ENCODE measurements at regions not wholly inside any gene's neighbourhood (a gene's known extent, or its start where the extent isn't known, plus 50 kb on each side); places are given as distances from the start of the nearest gene placed in this dataset.
"Not testable (repeated sequence)": the region's sequence is repeated elsewhere in the genome, so short reads cannot be mapped to it uniquely, and the experiment has no call there.

DNA sequence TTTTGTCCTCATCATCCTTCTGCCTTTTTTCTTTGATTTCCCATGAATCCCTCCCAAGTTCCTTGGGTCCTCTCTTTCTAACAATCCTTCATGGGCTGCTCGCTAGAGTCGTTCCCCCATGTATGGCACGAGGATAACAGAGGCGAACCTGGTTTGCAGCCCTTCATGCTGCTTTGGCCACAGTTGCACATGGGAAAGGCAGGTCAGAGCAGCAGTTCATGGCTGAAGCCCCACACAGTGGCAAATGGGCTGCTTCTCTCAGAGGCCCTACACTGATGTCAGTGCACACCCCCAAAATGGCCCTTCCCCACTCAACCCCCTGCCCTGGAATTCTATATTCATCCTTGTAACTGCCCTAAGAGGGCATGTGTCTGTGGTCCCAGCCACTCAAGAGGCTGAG lies 335.4 kb upstream of the IGF1R start:
- H3K27me3 Mint-ChIP-seq (ENCODE audit: low read depth), result peaks cover 10% of the 10 kb centered on the region
- no peaks in the 10 kb centered on the region for H3K9me3 Mint-ChIP-seq
- no peak overlapping the region for H3K27ac Mint-ChIP-seq
- no peak overlapping the region for H3K4me3 Mint-ChIP-seq
- H3K4me1 Mint-ChIP-seq (ENCODE audit: low read depth), result peaks cover 2% of the 10 kb centered on the region
- H3K36me3 Mint-ChIP-seq (ENCODE audit: low read depth), result no peaks in the 10 kb centered on the region

DNA sequence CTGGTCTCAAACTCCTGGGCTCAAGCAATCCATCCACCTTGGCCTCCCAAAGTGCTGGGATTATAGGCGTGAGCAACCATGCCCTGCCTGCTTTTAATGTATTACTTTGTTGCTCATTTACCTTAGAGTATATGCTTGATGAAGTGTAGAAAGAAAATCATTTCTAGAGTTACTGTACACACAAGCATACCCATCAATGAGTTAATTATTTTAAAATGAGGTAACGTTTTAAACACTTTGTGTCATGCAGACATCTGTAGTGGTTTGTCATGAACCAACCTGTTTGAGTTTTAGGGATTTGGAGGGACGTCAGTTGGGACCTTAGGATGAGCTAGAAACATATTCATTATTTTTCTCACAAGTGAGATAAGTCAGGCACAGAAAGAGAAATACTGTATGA lies 332.4 kb upstream of the IGF1R start:
- Mint-ChIP-seq H3K27me3 (ENCODE audit: low read depth) (peaks cover 4% of the 10 kb centered on the region), H3K4me1 (ENCODE audit: low read depth) (peaks cover 2% of the 10 kb centered on the region), H3K9me3 (peaks cover 5% of the 10 kb centered on the region), H3K4me3 (no peak overlapping the region), H3K36me3 (ENCODE audit: low read depth) (no peaks in the 10 kb centered on the region), H3K27ac (no peak overlapping the region)

DNA sequence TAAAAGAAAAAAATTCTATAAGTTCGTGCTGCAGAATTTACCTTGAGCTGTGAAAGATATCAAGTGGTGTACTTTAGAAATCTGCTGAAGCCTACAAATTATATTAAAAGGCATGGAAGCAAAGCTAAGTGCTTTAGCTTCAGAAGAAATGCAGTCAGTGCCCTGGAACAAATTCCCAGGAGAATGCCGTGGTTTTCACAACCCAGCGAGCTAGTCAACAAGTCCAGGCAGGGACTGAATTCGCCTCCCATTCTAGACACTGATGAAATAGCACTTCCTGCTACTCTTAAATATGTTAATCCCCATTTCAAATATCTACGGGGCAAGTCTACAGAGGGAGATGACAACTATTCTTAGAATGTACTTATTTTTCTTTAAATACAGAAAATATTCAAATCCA lies 326.4 kb upstream of the IGF1R start:
- Mint-ChIP-seq H3K9me3 (peaks cover 5% of the 10 kb centered on the region), H3K27me3 (ENCODE audit: low read depth) (no peaks in the 10 kb centered on the region), H3K4me1 (ENCODE audit: low read depth) (no peaks in the 10 kb centered on the region), H3K4me3 (no peak overlapping the region), H3K27ac (no peak overlapping the region), H3K36me3 (ENCODE audit: low read depth) (no peaks in the 10 kb centered on the region)

DNA sequence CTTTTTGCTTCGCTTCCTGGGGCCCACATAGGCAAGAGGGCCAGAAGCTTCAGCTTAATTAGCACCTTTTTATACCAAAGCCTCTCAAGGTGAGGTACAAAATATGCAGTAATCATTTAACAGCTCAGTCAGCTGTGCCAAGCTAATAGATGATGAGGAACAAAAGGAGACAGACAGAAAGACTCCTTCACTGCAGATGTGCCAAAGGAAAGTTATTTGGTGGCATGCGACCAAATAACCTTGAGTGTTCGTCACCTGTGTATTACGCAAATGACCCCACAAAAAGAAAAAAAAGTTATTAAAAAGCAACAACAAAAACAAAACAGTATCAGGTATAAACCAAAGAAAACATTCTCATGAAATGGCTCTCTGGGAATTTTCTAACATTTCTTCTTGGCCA lies 325.8 kb upstream of the IGF1R start:
- Mint-ChIP-seq H3K4me1 (ENCODE audit: low read depth) (no peaks in the 10 kb centered on the region), H3K27ac (no peak overlapping the region), H3K9me3 (peaks cover 5% of the 10 kb centered on the region), H3K27me3 (ENCODE audit: low read depth) (no peaks in the 10 kb centered on the region), H3K4me3 (no peak overlapping the region), H3K36me3 (ENCODE audit: low read depth) (no peaks in the 10 kb centered on the region)

DNA sequence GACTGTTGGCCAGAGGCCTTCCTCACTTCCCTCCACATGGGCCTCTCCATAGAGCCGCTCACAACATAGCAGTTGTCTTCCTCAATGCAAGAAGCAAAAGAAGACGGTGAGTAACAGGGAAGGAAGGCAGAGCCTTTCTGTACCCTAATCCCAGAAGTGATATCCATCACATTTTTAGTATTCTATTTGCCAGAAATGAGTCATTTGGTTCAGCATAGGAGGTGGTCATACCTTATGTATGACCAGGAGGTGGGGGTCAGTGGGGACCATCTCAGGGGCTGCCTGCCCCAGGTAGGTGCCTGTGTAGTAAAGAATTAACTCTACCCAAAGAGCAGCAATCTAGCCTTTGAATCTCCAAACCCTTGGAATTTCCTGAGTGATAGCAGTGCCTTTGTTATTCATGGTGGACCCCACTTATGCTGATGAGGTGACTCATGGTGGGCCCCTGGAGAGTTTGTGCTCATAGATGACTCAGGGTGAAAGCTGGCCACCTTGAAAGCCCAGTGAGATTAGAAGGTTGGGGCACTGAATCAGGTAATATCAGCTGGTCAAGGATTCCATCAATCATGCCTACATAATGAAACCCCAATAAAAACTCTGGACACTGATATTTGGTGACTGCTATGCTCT lies 323.9 kb upstream of the IGF1R start:
- Mint-ChIP-seq H3K9me3 (no peaks in the 10 kb centered on the region), H3K4me1 (ENCODE audit: low read depth) (no peaks in the 10 kb centered on the region), H3K36me3 (ENCODE audit: low read depth) (no peaks in the 10 kb centered on the region), H3K27ac (no peak overlapping the region), H3K4me3 (no peak overlapping the region), H3K27me3 (ENCODE audit: low read depth) (no peaks in the 10 kb centered on the region)

DNA sequence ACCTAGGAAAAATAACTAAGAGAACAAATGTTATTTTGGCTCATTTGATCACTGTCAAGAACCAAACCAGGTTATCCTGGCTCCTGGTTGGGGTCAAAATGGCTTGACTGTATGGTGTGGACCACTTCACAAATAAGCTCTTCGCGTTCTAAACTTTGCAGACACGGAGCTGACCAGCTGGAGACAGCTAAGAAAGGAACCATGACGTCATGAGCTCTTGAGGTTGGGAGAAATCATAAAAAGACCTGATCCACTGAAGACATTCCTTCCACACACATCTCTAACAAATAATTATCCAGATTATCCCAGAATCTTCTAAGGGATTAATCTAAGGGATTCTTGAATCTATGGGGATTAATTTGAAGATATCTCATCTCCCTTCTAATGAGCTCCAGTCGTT lies 321.5 kb upstream of the IGF1R start:
- Mint-ChIP-seq H3K4me1 (ENCODE audit: low read depth) (no peaks in the 10 kb centered on the region), H3K27me3 (ENCODE audit: low read depth) (no peaks in the 10 kb centered on the region), H3K9me3 (no peaks in the 10 kb centered on the region), H3K4me3 (no peak overlapping the region), H3K36me3 (ENCODE audit: low read depth) (no peaks in the 10 kb centered on the region), H3K27ac (no peak overlapping the region)

DNA sequence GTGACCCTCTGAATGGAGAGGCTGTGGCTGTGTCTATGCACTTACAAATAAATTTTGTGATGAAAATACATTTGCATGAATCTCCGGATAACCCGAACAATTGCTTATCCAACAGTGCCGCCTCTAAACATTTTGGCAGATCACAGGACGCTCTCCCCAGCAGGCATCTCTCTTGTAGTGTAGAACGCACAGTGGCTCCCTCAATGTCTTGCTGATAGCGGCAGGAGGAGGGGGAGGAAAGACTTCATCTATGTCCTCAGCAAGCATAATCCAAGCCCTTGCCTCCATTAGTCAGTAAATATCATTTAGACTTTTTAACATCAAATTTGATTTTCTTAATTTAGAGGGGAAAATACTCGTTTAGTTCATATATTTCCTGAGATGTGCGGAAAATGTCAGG lies 318.1 kb upstream of the IGF1R start:
- no peak overlapping the region for H3K27ac Mint-ChIP-seq
- no peaks in the 10 kb centered on the region for H3K36me3 Mint-ChIP-seq (ENCODE audit: low read depth)
- H3K4me3 Mint-ChIP-seq, result no peak overlapping the region
- H3K27me3 Mint-ChIP-seq (ENCODE audit: low read depth), result no peaks in the 10 kb centered on the region
- H3K9me3 Mint-ChIP-seq, result no peaks in the 10 kb centered on the region
- H3K4me1 Mint-ChIP-seq (ENCODE audit: low read depth), result no peaks in the 10 kb centered on the region

DNA sequence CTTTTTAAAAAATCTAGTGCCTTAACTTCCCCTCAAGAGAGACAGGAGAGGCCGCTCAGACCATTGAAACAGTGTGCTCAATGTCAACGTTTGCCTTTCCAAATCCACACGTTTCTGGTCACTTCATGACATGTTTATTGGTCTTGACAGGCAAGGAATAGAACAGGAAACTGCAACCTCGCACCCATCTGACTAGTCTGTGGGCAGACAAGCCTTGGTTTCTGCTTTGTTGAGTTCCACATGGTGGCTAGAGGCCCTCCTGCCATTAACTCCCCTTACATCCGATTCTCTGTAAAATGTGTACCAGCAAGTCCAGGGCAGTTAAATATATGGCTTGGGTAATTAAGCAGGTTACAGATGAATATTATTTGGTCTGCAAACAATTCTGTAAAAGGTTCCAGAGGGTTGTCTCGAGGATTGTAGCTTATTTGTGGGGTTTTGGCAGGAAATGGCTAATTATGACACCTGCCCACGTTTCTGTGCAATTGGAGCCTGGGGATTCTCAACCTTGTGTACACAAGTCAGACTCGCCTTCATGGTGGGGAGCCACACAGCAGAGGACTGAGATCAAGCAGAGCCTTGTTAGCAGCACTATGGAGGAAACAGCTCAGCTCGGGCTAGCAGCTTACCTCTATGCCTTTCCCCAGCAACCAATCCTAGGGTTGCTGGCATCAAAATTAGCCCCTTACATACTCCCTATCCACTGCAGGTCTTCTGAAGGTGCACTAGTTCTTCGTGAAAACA lies 317.5 kb upstream of the IGF1R start:
- Mint-ChIP-seq H3K27ac (no peak overlapping the region), H3K9me3 (no peaks in the 10 kb centered on the region), H3K4me1 (ENCODE audit: low read depth) (no peaks in the 10 kb centered on the region), H3K27me3 (ENCODE audit: low read depth) (no peaks in the 10 kb centered on the region), H3K4me3 (no peak overlapping the region), H3K36me3 (ENCODE audit: low read depth) (no peaks in the 10 kb centered on the region)

DNA sequence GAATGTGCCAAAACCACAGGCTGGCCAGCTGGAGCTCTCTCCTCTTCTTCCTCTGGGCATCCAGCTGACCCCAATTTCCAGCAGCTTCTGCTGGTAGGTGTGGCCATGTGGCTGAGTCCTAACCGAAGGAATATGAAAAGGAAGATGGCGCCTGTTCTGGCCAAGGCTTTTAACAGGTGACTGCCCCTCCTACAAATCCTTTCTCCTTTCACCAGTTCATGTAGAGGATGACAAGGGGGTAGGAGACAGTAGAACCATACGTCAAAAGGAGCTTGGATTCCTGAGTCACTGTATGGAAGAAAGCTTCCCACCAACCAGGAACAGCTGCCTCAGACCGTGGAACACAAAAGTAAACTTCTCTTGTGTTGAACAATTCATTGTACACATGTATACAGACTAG lies 316.7 kb upstream of the IGF1R start:
- H3K4me1 Mint-ChIP-seq (ENCODE audit: low read depth), result no peaks in the 10 kb centered on the region
- no peak overlapping the region for H3K4me3 Mint-ChIP-seq
- H3K27ac Mint-ChIP-seq, result no peak overlapping the region
- H3K36me3 Mint-ChIP-seq (ENCODE audit: low read depth), result no peaks in the 10 kb centered on the region
- H3K9me3 Mint-ChIP-seq, result no peaks in the 10 kb centered on the region
- H3K27me3 Mint-ChIP-seq (ENCODE audit: low read depth), result no peaks in the 10 kb centered on the region

DNA sequence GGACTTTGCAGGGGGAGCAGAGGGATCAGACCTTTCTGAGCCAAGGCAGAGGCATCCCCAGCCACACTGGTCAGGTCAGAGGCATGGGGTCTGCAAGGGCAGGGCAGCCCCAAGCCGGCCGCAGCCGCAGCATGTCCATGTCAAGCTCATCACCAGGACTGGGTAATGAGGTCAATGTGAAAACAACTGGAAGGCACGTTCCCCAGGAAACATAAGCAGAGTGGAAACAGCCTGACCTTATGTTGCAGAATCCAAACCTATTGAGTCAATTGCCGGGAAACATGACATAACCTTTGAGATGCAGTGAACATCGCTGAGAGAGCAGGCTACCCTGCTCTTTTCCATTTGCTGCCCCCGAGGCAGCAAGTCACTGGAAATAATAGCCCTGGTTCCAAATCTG lies 315.1 kb upstream of the IGF1R start:
- H3K27me3 Mint-ChIP-seq (ENCODE audit: low read depth), result no peaks in the 10 kb centered on the region
- H3K4me3 Mint-ChIP-seq, result no peak overlapping the region
- no peaks in the 10 kb centered on the region for H3K9me3 Mint-ChIP-seq
- H3K4me1 Mint-ChIP-seq (ENCODE audit: low read depth), result no peaks in the 10 kb centered on the region
- H3K36me3 Mint-ChIP-seq (ENCODE audit: low read depth), result no peaks in the 10 kb centered on the region
- H3K27ac Mint-ChIP-seq, result no peak overlapping the region

DNA sequence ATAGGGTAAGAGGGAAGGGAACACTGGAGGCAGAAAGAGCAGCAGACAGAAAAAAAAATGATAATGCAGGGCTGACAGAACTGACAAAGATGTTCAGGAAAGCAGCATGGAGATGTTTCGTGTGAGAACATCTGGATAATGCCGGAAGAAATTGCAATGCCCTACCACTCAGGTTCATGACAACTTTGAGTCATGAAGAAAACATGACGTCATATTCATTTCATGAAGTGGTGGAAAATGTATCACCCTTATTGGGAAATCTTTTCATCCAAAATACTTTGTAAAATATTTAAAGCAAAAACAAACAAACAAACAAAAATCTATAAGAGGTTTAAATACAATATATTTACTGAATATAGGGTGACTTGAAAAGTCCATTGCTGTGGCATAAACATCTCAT lies 305.4 kb upstream of the IGF1R start:
- Mint-ChIP-seq H3K27me3 (ENCODE audit: low read depth) (no peaks in the 10 kb centered on the region), H3K4me3 (no peak overlapping the region), H3K4me1 (ENCODE audit: low read depth) (no peaks in the 10 kb centered on the region), H3K36me3 (ENCODE audit: low read depth) (no peaks in the 10 kb centered on the region), H3K27ac (no peak overlapping the region), H3K9me3 (no peaks in the 10 kb centered on the region)

DNA sequence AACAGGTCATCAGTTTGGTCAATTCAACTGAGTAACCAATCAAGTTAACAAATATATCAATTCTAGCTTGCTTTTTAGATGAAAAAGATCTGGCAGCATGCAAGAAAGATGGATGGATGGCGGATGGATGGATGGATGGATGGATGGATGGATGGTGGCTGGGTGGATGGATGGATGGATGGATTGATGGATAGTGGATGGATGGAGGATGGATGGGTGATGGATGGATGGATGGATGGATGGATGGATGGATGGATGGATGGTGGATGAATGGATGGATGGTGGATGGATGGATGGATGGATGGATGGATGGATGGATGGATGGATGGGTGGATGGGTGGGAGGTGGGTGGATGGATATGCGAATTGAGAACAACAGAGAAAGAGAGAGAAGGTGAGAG lies 303.7 kb upstream of the IGF1R start:
- no peak overlapping the region for H3K27ac Mint-ChIP-seq
- no peaks in the 10 kb centered on the region for H3K9me3 Mint-ChIP-seq
- H3K4me1 Mint-ChIP-seq (ENCODE audit: low read depth), result no peaks in the 10 kb centered on the region
- no peaks in the 10 kb centered on the region for H3K27me3 Mint-ChIP-seq (ENCODE audit: low read depth)
- H3K4me3 Mint-ChIP-seq, result no peak overlapping the region
- no peaks in the 10 kb centered on the region for H3K36me3 Mint-ChIP-seq (ENCODE audit: low read depth)

DNA sequence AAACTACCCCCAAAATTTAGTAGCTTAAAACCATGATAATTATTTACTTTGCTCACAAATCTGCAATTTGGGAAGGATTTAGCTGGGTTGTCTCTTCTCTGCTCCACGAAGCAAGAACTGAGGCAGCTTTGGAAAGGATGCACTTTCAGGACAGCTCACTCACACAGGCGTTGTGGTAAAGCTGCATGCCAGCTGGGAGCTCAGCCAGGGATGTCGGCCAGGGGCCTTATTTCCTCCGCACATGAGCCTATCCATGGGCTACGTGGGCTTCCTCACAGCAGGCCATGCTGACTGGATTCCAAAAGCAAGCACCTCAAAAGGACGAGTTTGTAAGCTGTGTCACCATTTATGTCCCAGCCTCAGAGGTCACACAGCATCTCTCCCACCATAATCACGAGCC lies 301.3 kb upstream of the IGF1R start:
- Mint-ChIP-seq H3K36me3 (ENCODE audit: low read depth) (no peaks in the 10 kb centered on the region), H3K27me3 (ENCODE audit: low read depth) (no peaks in the 10 kb centered on the region)

DNA sequence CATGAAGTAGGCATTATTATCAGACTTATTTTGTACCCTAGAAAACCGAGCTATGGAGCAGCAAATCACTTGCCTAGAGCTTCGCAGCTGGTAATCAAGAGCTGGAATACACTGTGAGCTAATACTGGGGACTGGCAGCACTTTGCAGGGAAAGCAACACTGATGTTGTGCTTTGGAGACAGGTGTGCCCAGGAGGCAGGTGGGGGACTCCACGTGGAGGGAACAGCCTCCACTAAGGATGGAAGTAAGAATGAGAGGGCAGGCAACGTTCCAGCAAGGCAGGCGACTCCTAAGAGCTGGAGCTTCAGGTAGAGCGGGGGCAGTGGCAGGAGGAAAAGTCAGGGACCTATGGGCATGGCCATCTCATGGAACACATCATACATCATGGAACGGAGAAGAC lies 300.5 kb upstream of the IGF1R start:
- no peak overlapping the region for H3K4me3 Mint-ChIP-seq
- H3K36me3 Mint-ChIP-seq (ENCODE audit: low read depth), result no peaks in the 10 kb centered on the region
- H3K27me3 Mint-ChIP-seq (ENCODE audit: low read depth), result no peaks in the 10 kb centered on the region
- no peaks in the 10 kb centered on the region for H3K9me3 Mint-ChIP-seq
- H3K4me1 Mint-ChIP-seq (ENCODE audit: low read depth), result no peaks in the 10 kb centered on the region
- no peak overlapping the region for H3K27ac Mint-ChIP-seq

More for the DNA sequence above, 301.3 kb upstream of the IGF1R start:
- no peak overlapping the region for H3K4me3 Mint-ChIP-seq
- H3K4me1 Mint-ChIP-seq (ENCODE audit: low read depth), result no peaks in the 10 kb centered on the region
- H3K9me3 Mint-ChIP-seq, result no peaks in the 10 kb centered on the region
- H3K27ac Mint-ChIP-seq, result no peak overlapping the region

DNA sequence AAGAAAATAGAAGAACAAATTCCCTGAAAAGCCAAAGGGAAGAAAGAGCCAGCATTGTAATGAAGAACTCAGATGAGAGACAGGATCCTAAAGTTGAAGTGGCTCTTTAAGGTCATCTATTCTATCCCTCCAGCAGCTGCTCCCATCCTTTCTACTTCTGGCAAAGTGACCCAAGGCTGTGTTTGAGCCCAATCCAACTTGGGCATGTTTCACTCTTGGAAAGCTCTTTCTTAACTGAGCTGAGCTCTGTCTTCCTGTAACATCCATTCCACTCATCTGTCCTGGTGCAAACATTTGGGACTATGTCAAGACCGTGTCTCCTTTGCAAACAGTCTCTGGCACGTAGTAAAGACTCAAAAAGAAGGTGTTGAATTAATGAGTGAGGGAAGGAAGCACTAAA lies 298.1 kb upstream of the IGF1R start:
- Mint-ChIP-seq H3K36me3 (ENCODE audit: low read depth) (no peaks in the 10 kb centered on the region), H3K27ac (no peak overlapping the region), H3K4me3 (no peak overlapping the region), H3K9me3 (peaks cover 3% of the 10 kb centered on the region), H3K4me1 (ENCODE audit: low read depth) (no peaks in the 10 kb centered on the region), H3K27me3 (ENCODE audit: low read depth) (no peaks in the 10 kb centered on the region)

DNA sequence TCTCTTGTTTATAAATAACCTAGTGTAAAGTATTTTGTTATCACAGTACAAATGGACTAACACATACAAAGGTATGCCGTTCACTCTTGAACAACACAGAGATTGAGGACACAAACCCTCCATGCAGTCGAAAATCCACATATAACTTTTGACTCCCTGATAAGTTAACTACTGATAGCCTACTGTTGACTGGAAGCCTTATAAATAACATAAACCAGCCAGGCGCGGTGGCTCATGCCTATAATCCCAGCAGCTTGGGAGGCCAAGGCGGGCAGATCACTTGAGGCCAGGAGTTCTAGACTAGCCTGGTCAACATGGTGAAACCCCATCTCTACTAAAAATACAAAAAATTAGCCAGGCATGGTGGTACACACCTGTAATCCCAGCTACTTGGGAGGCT lies 290.1 kb upstream of the IGF1R start:
- H3K9me3 Mint-ChIP-seq; H3K4me3 Mint-ChIP-seq; H3K4me1 Mint-ChIP-seq (ENCODE audit: low read depth); H3K27me3 Mint-ChIP-seq (ENCODE audit: low read depth); H3K27ac Mint-ChIP-seq; H3K36me3 Mint-ChIP-seq (ENCODE audit: low read depth): not testable (repeated sequence)

Measured in T-helper 1 cell treated with Interleukin-12 subunit alpha and Interleukin-12 subunit beta and Interleukin-4 antibody, amounts not matched to agents 30 μg/mL and 1 μg/mL, for 36 hours (primary cell).